ENCODE measurements at regions not wholly inside any gene's neighbourhood (a gene's known extent, or its start where the extent isn't known, plus 50 kb on each side); places are given as distances from the start of the nearest gene placed in this dataset.

- H3K4me3 ChIP-seq (ENCODE audit: low read length): no peak overlapping the region
Measured at GRCh38 chr1:60899464-60899863, 182.9 kb upstream of the NFIA start.

GRCh38 chr1:60898987-60899386, 183.4 kb upstream of the NFIA start:
- DNase-seq (ENCODE audit: low read depth, low spot score): no peak

More at GRCh38 chr1:60899464-60899863, 182.9 kb upstream of the NFIA start:
- DNase-seq (ENCODE audit: low read depth, low spot score): no peak

GRCh38 chr1:60898413-60898812, 183.9 kb upstream of the NFIA start:
- DNase-seq (ENCODE audit: low read depth, low spot score): no peak

More at GRCh38 chr1:60898987-60899386, 183.4 kb upstream of the NFIA start:
- no peak overlapping the region for H3K4me3 ChIP-seq (ENCODE audit: low read length)

GRCh38 chr1:60896701-60897363, 185.5 kb upstream of the NFIA start:
- H3K4me3 ChIP-seq (ENCODE audit: low read length): no peak overlapping the region
- no peak for DNase-seq (ENCODE audit: low read depth, low spot score)

More at GRCh38 chr1:60898413-60898812, 183.9 kb upstream of the NFIA start:
- no peak overlapping the region for H3K4me3 ChIP-seq (ENCODE audit: low read length)

- DNase-seq (ENCODE audit: low read depth, low spot score): no peak
- no peak overlapping the region for H3K4me3 ChIP-seq (ENCODE audit: low read length)
Measured at GRCh38 chr1:60895701-60896100, 186.7 kb upstream of the NFIA start.

GRCh38 chr1:60895252-60895651, 187.1 kb upstream of the NFIA start:
- no peak for DNase-seq (ENCODE audit: low read depth, low spot score)
- H3K4me3 ChIP-seq (ENCODE audit: low read length): no peak overlapping the region

GRCh38 chr1:60894741-60895140, 187.6 kb upstream of the NFIA start:
- no peak overlapping the region for H3K4me3 ChIP-seq (ENCODE audit: low read length)
- DNase-seq (ENCODE audit: low read depth, low spot score): no peak

- no peak for DNase-seq (ENCODE audit: low read depth, low spot score)
- no peak overlapping the region for H3K4me3 ChIP-seq (ENCODE audit: low read length)
Measured at GRCh38 chr1:60894130-60894529, 188.2 kb upstream of the NFIA start.

GRCh38 chr1:60893136-60893930, 189.0 kb upstream of the NFIA start:
- DNase-seq (ENCODE audit: low read depth, low spot score): no peak
- no peak overlapping the region for H3K4me3 ChIP-seq (ENCODE audit: low read length)

GRCh38 chr1:60891765-60892164, 190.6 kb upstream of the NFIA start:
- no peak for DNase-seq (ENCODE audit: low read depth, low spot score)
- no peak overlapping the region for H3K4me3 ChIP-seq (ENCODE audit: low read length)

- H3K4me3 ChIP-seq (ENCODE audit: low read length): no peak overlapping the region
- no peak for DNase-seq (ENCODE audit: low read depth, low spot score)
Measured at GRCh38 chr1:60891281-60891680, 191.1 kb upstream of the NFIA start.

GRCh38 chr1:60890664-60891063, 191.7 kb upstream of the NFIA start:
- no peak overlapping the region for H3K4me3 ChIP-seq (ENCODE audit: low read length)
- DNase-seq (ENCODE audit: low read depth, low spot score): no peak

GRCh38 chr1:60889709-60890108, 192.7 kb upstream of the NFIA start:
- no peak for DNase-seq (ENCODE audit: low read depth, low spot score)
- H3K4me3 ChIP-seq (ENCODE audit: low read length): no peak overlapping the region

GRCh38 chr1:60888126-60888525, 194.2 kb upstream of the NFIA start:
- DNase-seq (ENCODE audit: low read depth, low spot score): no peak

GRCh38 chr1:60886793-60887331, 195.5 kb upstream of the NFIA start:
- no peak overlapping the region for H3K4me3 ChIP-seq (ENCODE audit: low read length)
- no peak for DNase-seq (ENCODE audit: low read depth, low spot score)

More at GRCh38 chr1:60888126-60888525, 194.2 kb upstream of the NFIA start:
- no peak overlapping the region for H3K4me3 ChIP-seq (ENCODE audit: low read length)

- no peak overlapping the region for H3K4me3 ChIP-seq (ENCODE audit: low read length)
- no peak for DNase-seq (ENCODE audit: low read depth, low spot score)
Measured at GRCh38 chr1:60886090-60886489, 196.3 kb upstream of the NFIA start.

- H3K4me3 ChIP-seq (ENCODE audit: low read length): no peak overlapping the region
- DNase-seq (ENCODE audit: low read depth, low spot score): no peak
Measured at GRCh38 chr1:60880202-60880601, 202.2 kb upstream of the NFIA start.

- no peak for DNase-seq (ENCODE audit: low read depth, low spot score)
Measured at GRCh38 chr1:60878323-60878722, 204.0 kb upstream of the NFIA start.

GRCh38 chr1:60877376-60877775, 205.0 kb upstream of the NFIA start:
- DNase-seq (ENCODE audit: low read depth, low spot score): no peak
- H3K4me3 ChIP-seq (ENCODE audit: low read length): no peak overlapping the region

More at GRCh38 chr1:60878323-60878722, 204.0 kb upstream of the NFIA start:
- no peak overlapping the region for H3K4me3 ChIP-seq (ENCODE audit: low read length)

GRCh38 chr1:60876952-60877351, 205.4 kb upstream of the NFIA start:
- H3K4me3 ChIP-seq (ENCODE audit: low read length): no peak overlapping the region
- no peak for DNase-seq (ENCODE audit: low read depth, low spot score)
